Iris pigment epithelial cell (primary cell): ENCODE measurements at regions not wholly inside any gene's neighbourhood (a gene's known extent, or its start where the extent isn't known, plus 50 kb on each side); places are given as distances from the start of the nearest gene placed in this dataset.
A peak's percentile ranks its signal among the peaks of the same experiment; 100 is the strongest.

ENCODE experiments used
- DNase-seq: peaks from one replicate; pipeline ENCODE4 v3.0.0-alpha.2; 2011; ENCODE audit warnings: low read depth

GRCh38 chr3:104832530-104832929, 534.2 kb upstream of the ALCAM start:
- no peak for DNase-seq

- no peak for DNase-seq
Observed at GRCh38 chr3:104835376-104835775, 531.3 kb upstream of the ALCAM start.

DNA sequence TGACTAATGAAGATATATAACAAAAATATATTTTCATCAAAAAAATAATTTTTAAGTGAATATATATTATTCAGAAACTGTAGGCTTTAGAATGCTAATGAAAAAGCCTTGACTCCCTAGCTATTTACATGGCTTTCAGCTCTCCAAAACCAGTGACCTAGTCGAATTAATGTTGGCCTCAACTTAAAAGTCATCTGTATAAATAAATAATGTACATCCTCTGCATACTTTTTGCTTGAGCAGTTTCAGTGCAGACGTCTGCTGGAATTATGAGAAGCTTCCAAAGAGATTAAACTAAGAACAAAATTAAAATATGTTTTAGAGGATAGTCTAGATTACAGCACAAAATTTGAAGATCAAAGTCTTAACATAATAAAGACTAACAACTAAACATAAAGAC, 520.4 kb upstream of the ALCAM start:
- peak; percentile 91 for DNase-seq

DNA sequence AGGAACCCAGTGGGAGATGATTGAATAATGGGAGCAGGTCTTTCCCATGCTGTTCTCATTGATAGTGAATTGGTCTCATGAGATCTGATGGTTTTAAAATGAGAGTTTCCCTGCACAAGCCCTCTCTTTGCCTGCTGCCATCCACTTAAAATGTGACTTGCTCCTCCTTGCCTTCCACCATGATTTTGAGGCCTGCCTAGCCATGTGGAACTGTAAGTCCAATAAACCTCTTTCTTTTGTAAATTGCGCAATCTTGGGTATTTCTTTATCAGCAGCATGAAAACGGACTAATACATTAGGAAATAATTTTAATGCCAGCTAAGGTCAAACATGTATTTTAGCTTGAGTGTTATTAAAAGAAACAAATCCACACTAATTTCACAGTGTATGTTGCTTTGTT, 517.6 kb upstream of the ALCAM start:
- no peak for DNase-seq

GRCh38 chr3:104854468-104854867, 512.2 kb upstream of the ALCAM start:
- DNase-seq: no peak

DNA sequence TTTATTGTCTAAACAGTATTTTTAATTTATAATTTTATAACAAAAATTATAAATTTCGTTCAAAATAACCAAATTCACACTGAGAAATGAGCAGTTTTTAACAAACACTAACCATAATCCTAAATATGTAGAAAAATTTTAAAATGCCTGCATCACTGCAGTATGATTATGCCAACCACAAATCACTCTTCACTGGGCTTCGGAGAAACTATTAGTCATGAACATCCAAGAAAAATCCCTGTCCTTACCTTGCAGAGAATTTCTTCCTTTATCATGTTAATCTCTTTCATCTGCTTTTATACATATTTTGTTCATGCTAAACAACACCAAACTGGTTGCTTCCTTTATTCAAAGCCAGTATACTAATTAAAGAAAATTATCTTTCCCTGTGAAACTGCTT, 511.0 kb upstream of the ALCAM start:
- DNase-seq: peak; percentile 59

DNA sequence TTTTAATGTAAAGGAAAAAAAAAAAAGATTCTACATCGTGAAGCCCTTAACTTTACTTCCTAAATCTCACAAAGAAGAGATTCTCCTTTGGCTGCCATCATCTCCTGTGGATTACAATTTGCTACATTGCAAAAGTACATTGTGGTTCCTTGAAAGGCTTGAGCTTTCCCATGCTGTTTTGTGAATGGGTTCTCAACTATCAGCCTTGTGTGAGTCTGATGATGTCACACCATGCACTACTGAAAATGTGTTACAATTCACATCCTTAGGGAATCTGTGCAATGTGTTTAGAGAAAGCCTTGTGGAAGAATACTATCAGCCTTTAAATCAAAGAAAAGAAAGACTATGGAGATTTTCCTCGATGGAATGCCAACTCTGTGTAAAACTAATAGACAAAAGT, 510.0 kb upstream of the ALCAM start:
- DNase-seq: peak; percentile 11

GRCh38 chr3:104868291-104868690, 498.4 kb upstream of the ALCAM start:
- no peak for DNase-seq

DNA sequence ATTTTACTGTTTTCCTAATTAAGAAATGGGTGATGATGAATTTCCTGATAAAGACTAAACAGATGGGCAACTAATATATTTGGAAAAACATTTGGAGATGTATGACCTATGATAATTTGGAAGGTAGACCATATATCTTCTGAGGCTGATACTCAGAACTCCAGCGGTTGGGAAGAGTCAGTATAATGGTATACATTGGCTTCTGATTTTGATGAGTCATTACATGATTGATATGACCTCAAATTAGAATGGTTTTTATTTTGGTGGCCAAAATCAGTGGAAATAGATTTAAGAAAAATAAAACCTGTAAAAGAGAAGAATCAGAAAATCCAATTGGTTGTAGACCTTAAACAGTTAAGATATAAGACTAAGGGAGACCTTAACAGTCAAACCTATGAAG, 496.4 kb upstream of the ALCAM start:
- DNase-seq: no peak

- peak; percentile 66 for DNase-seq
Observed at GRCh38 chr3:104873331-104873730, 493.4 kb upstream of the ALCAM start.

DNA sequence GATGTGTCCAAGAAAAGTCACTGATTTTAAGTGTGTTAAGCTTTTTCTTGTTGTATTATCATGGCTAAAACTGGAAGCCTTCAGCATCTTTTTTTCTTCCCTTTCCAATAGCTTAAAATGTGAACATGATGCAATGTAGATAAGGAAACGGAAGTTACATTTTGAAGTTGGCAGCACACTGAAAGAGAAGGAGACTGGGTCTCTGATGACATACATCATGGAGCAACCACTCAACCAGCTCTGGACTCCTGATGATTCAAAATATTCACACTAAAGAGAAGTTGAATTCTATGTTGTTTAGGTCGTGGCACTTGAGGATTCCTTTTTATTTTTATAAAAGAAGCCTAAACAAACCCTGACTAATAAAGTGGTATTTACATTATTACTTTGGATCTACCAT, 488.3 kb upstream of the ALCAM start:
- DNase-seq: peak; percentile 85

GRCh38 chr3:104879919-104880318, 486.8 kb upstream of the ALCAM start:
- DNase-seq: peak; percentile 53

- peak; percentile 64 for DNase-seq
Observed at GRCh38 chr3:104885214-104885814, 481.4 kb upstream of the ALCAM start.

DNA sequence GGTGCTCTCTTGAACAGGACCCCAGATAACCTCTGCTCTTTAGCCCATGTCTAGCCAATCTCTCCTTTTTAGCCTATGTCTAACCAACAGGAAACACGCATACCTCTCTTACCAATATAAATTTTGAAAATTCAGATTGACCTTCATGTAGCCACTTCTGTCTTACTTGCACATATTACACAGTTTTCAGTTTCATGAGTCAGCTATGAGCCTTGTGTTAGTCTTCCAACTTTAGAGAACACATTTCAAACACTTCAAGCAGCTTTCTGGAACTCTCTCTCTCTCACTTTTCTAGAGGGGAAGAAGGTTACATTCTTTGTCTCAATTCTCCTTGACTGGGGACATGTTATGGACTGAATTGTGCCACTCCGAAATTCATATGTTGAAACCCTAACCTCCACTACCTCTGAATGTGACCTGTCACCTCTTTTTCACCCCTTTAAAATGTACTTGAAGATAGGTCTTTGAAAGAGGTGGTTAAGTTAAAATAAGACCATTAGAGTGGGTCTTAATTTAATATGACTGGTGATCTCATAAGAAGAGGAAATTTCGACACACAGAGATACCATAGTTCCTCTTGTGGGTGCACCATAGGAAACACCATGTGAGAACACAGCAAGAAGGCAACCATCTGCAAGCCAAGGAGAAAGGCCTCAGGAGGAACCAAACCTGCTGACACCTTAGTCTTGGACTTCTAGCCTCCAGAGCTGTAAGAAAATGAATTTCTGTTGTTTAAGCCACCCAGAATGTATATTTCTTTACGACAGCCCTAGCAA, 480.3 kb upstream of the ALCAM start:
- DNase-seq: peak; percentile 76

DNA sequence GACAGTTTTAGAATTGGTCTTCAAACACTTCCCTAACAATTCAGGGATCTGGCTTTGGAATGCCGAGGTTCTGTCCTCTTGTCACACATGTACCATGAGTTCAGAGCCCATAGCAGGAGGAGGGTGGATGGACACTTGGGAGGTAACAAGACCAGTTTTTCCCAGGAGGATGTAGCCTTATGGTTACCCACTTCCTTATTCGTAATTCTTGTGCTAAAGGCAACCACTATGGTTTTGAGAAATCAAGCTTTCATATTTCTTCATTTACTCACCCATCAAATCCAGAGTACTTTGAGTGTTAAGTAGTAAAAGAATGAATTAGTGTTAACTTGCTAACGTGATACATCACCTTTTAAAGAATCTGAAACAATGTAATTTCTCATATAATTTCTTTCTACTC, 479.6 kb upstream of the ALCAM start:
- DNase-seq: peak; percentile 39

DNA sequence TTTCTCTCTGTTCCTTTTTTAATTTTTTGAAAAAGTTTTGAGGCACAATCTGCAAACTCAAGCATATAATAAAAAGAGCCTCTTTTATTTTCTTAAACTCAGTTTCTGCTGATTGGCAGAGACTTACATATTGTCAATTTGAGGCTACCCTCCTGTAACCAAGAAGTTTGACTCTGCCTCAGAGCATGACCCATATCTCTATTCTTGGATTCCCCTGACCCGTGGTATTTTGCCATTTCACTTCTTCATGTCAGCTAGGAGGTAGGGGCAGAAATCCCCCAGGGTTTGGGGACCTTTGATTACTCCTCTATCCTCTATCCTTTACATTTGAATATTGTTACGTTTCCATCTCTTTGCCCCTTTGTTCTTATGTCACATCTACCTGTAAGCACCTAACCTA, 479.1 kb upstream of the ALCAM start:
- no peak for DNase-seq

- no peak for DNase-seq
Observed at GRCh38 chr3:104892044-104892443, 474.7 kb upstream of the ALCAM start.

DNA sequence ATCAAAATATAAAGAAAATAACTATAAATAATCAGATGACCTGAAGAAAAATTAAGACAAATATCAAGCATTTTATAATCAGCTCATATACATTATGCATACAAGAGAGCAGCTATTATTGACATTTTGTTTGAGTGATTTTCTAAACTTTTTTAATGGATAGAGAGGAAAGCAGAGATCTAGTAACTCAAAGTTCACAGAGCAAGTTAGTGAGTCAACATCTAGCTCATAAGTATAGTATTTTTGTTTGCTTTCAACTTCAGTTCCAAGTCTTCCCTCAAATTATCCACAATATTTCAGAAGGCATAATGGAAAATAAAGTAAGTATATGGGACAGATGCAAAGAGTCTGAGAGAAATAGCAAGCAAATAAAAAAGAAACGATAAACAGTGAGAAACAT, 470.1 kb upstream of the ALCAM start:
- DNase-seq: no peak

GRCh38 chr3:104901396-104901795, 465.3 kb upstream of the ALCAM start:
- DNase-seq: no peak

- DNase-seq: no peak
Observed at GRCh38 chr3:104903064-104903463, 463.6 kb upstream of the ALCAM start.

GRCh38 chr3:104906001-104906639, 460.6 kb upstream of the ALCAM start:
- no peak for DNase-seq

- DNase-seq: peak; percentile 86
Observed at GRCh38 chr3:104907507-104907906, 459.2 kb upstream of the ALCAM start.

DNA sequence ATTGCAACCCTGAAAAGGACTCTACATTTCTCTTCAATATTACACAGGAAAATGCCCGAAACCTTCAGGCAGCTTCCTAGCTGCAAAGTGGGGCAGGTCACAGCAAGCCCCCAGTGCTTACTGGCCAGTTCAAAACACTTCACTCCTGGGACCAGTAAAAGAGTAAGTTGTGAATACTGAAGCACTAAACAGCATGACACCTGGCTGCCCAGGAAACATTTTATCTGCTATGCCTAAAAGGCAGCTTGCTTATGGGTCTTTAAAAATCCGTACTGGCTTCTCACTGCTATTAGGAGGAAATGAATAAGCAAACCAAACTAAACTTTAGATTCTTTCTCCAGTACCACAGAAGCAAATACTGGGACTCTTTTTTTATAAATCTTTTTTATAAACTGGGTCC, 457.9 kb upstream of the ALCAM start:
- DNase-seq: peak; percentile 25
